Testis (tissue), 2 donors: ENCODE measurements at regions not wholly inside any gene's neighbourhood (a gene's known extent, or its start where the extent isn't known, plus 50 kb on each side); places are given as distances from the start of the nearest gene placed in this dataset.

Source experiments
- DNase-seq: peaks from one replicate; pipeline ENCODE4 v3.0.0-alpha.2; 2019
- H3K27ac ChIP-seq, 2 donors: fragments of 200-600 bp; sonication (generic); one replicate each; pipeline ENCODE4 v1.5.1; 2019
- H3K27me3 ChIP-seq: fragments of 200-600 bp; sonication (generic); one replicate; pipeline ENCODE4 v1.5.1; 2019
- H3K36me3 ChIP-seq: fragments of 200-600 bp; sonication (generic); one replicate; pipeline ENCODE4 v1.5.1; 2017; ENCODE audit warnings: low read depth; ENCODE audit errors: missing control alignments
- H3K4me1 ChIP-seq: fragments of 200-600 bp; sonication (generic); one replicate; pipeline ENCODE4 v1.5.1; 2019
- H3K4me3 ChIP-seq, 2 donors: fragments of 200-600 bp; sonication (generic); one replicate each; pipeline ENCODE4 v1.5.1; 2017 to 2019
- H3K9me3 ChIP-seq: fragments of 200-600 bp; sonication (generic); one replicate; pipeline ENCODE4 v1.5.1; 2017
- CTCF ChIP-seq, 3 experiments: fragments of 450-650 bp in 2 of 3; fragments of 200-600 bp in 1 of 3; sonication (generic) in 1 of 3; IDR thresholded peaks; one replicate each; pipeline ENCODE4 v1.5.1; 2016 to 2019; ENCODE audit warnings: antibody characterized with exemption in 3 of 3, mild to moderate bottlenecking in 2 of 3, moderate library complexity in 1 of 3
- POLR2A ChIP-seq: fragments of 450-650 bp; IDR thresholded peaks from one replicate; pipeline ENCODE4 v1.6.1; 2017; ENCODE audit warnings: antibody characterized with exemption, mild to moderate bottlenecking, moderate library complexity
- WGBS, 2 donors: methylation state at CpG; one replicate each; pipeline ENCODE4 v1.1.5; 2018; 5-methylcytosine and 5-hydroxymethylcytosine counted together
- intact Hi-C: fragments of 100-400 bp; cut with DNase I; formaldehyde crosslinking; loops from one replicate; pipeline ENCODE4 v1.15.1; 2023; ENCODE audit warnings: low total_unique reads

GRCh38 chrX:113947548-113947947, 636.3 kb upstream of the HTR2C start:
- Histone ChIP-seq H3K4me3 (no peak overlapping the region), H3K36me3 (no peaks in the 10 kb centered on the region), H3K9me3 (no peaks in the 10 kb centered on the region), H3K27ac (no peak overlapping the region), H3K27me3 (no peaks in the 10 kb centered on the region), H3K4me1 (no peaks in the 10 kb centered on the region)
- TF ChIP-seq POLR2A (no peak), CTCF (IDR thresholded peaks at IDR 0.05) (no peak)
- 78 to 88% methylated on average over 1 of the region's 1 CpG for WGBS, 2 donors
- intact Hi-C loops, result no loop called here
- DNase-seq, result no peak

- DNase-seq, result no peak
- Histone ChIP-seq H3K9me3 (no peaks in the 10 kb centered on the region), H3K27ac (no peak overlapping the region), H3K4me3 (no peak overlapping the region), H3K36me3 (no peaks in the 10 kb centered on the region), H3K4me1 (no peaks in the 10 kb centered on the region), H3K27me3 (no peaks in the 10 kb centered on the region)
- no peak for TF ChIP-seq CTCF (IDR thresholded peaks at IDR 0.05)
- TF ChIP-seq POLR2A, result no peak
- WGBS, 2 donors, result 61 to 72% methylated on average over 2 of the region's 2 CpGs
- intact Hi-C loops, result no loop called here
These were observed 648.4 kb upstream of the HTR2C start for GRCh38 chrX:113935518-113935917.

- Histone ChIP-seq H3K4me1 (no peaks in the 10 kb centered on the region), H3K27me3 (no peaks in the 10 kb centered on the region), H3K36me3 (no peaks in the 10 kb centered on the region), H3K4me3 (no peak overlapping the region), H3K9me3 (no peaks in the 10 kb centered on the region), H3K27ac (no peak overlapping the region)
- no peak for DNase-seq
- TF ChIP-seq CTCF (IDR thresholded peaks at IDR 0.05), result no peak
- no peak for TF ChIP-seq POLR2A
- intact Hi-C loops, result no loop called here
These were observed 650.0 kb upstream of the HTR2C start for GRCh38 chrX:113933931-113934330.

GRCh38 chrX:113929004-113929403, 654.9 kb upstream of the HTR2C start:
- Histone ChIP-seq H3K4me1 (no peaks in the 10 kb centered on the region), H3K27me3 (no peaks in the 10 kb centered on the region), H3K4me3 (no peak overlapping the region), H3K27ac (no peak overlapping the region), H3K36me3 (no peaks in the 10 kb centered on the region), H3K9me3 (no peaks in the 10 kb centered on the region)
- TF ChIP-seq CTCF (IDR thresholded peaks at IDR 0.05) (peak in 1 of 3 experiments; percentile 14), POLR2A (no peak)
- 56 to 60% methylated on average over 2 to 3 of the region's 3 CpGs for WGBS, 2 donors
- DNase-seq, result peak; percentile 37
- intact Hi-C loops, result no loop called here

- Histone ChIP-seq H3K4me1 (no peaks in the 10 kb centered on the region), H3K36me3 (no peaks in the 10 kb centered on the region), H3K27ac (no peak overlapping the region), H3K4me3 (no peak overlapping the region), H3K27me3 (no peaks in the 10 kb centered on the region), H3K9me3 (no peaks in the 10 kb centered on the region)
- TF ChIP-seq POLR2A (no peak), CTCF (IDR thresholded peaks at IDR 0.05) (no peak)
- no peak for DNase-seq
- intact Hi-C loops, result no loop called here
- 45 to 59% methylated on average over 4 of the region's 4 CpGs for WGBS, 2 donors
These were observed 663.2 kb upstream of the HTR2C start for GRCh38 chrX:113920661-113921060.
